ENCODE measurements at regions not wholly inside any gene's neighbourhood (a gene's known extent, or its start where the extent isn't known, plus 50 kb on each side); places are given as distances from the start of the nearest gene placed in this dataset.
"Not testable (repeated sequence)": the region's sequence is repeated elsewhere in the genome, so short reads cannot be mapped to it uniquely, and the experiment has no call there.

GRCh38 chr6:66184091-66184490 lies 477.1 kb upstream of the EYS start:
- ATAC-seq (no peak), DNase-seq (no peak)
- H3K27me3 ChIP-seq (ENCODE audit: insufficient read depth in 3 of 3, low read length in 2 of 3), result no peaks in the 10 kb centered on the region
- no peak for TF ChIP-seq CTCF (IDR thresholded peaks at IDR 0.05)
- H3K27ac ChIP-seq, result no peak overlapping the region
- H3K9me3 ChIP-seq, result no peaks in the 10 kb centered on the region
- H3K4me1 ChIP-seq, result no peaks in the 10 kb centered on the region
- H3K4me3 ChIP-seq, result no peak overlapping the region
- intact Hi-C loops (cut with DNase I), result no loop called here
- WGBS, 3 donors, result 53 to 82% (median 57%) methylated on average over 1 of the region's 1 CpG
- H3K36me3 ChIP-seq (ENCODE audit: insufficient read depth in 1 of 2, low read depth in 1 of 2), result no peaks in the 10 kb centered on the region

GRCh38 chr6:66179361-66179760 lies 472.3 kb upstream of the EYS start:
- H3K27ac ChIP-seq, result no peak overlapping the region
- H3K4me1 ChIP-seq, result no peaks in the 10 kb centered on the region
- 87 to 89% (median 87%) methylated on average over 3 of the region's 3 CpGs for WGBS, 3 donors
- TF ChIP-seq CTCF (IDR thresholded peaks at IDR 0.05), result no peak
- ATAC-seq (no peak), DNase-seq (no peak)
- H3K36me3 ChIP-seq (ENCODE audit: insufficient read depth in 1 of 2, low read depth in 1 of 2), result no peaks in the 10 kb centered on the region
- no peak overlapping the region for H3K4me3 ChIP-seq
- no peaks in the 10 kb centered on the region for H3K27me3 ChIP-seq (ENCODE audit: insufficient read depth in 3 of 3, low read length in 2 of 3)
- intact Hi-C loops (cut with DNase I), result no loop called here
- H3K9me3 ChIP-seq, result no peaks in the 10 kb centered on the region

GRCh38 chr6:66173587-66173986 lies 466.6 kb upstream of the EYS start:
- Histone ChIP-seq H3K27ac (no peak overlapping the region), H3K27me3 (ENCODE audit: insufficient read depth in 3 of 3, low read length in 2 of 3) (no peaks in the 10 kb centered on the region), H3K4me3 (no peak overlapping the region), H3K4me1 (no peaks in the 10 kb centered on the region), H3K36me3 (ENCODE audit: insufficient read depth in 1 of 2, low read depth in 1 of 2) (no peaks in the 10 kb centered on the region), H3K9me3 (peaks cover 7% of the 10 kb centered on the region)
- intact Hi-C loops (cut with DNase I), result no loop called here
- DNase-seq, result no peak
- ATAC-seq, result no peak
- WGBS, 3 donors, result 76 to 84% (median 79%) methylated on average over 6 of the region's 6 CpGs
- no peak for TF ChIP-seq CTCF (IDR thresholded peaks at IDR 0.05)

GRCh38 chr6:66166713-66167112 lies 459.7 kb upstream of the EYS start:
- 89 to 95% (median 93%) methylated on average over 10 of the region's 10 CpGs for WGBS, 3 donors
- H3K36me3 ChIP-seq (ENCODE audit: insufficient read depth in 1 of 2, low read depth in 1 of 2); H3K27me3 ChIP-seq (ENCODE audit: insufficient read depth in 3 of 3, low read length in 2 of 3); ATAC-seq; intact Hi-C loops (cut with DNase I); H3K4me3 ChIP-seq; H3K27ac ChIP-seq; H3K4me1 ChIP-seq; DNase-seq; H3K9me3 ChIP-seq: not testable (repeated sequence)

- Histone ChIP-seq H3K4me1 (no peaks in the 10 kb centered on the region), H3K36me3 (ENCODE audit: insufficient read depth in 1 of 2, low read depth in 1 of 2) (no peaks in the 10 kb centered on the region), H3K4me3 (no peak overlapping the region), H3K27me3 (ENCODE audit: insufficient read depth in 3 of 3, low read length in 2 of 3) (no peaks in the 10 kb centered on the region), H3K9me3 (peaks cover 10% of the 10 kb centered on the region), H3K27ac (no peak overlapping the region)
- DNase-seq (no peak), ATAC-seq (no peak)
- intact Hi-C loops (cut with DNase I), result no loop called here
- WGBS, 3 donors, result 49 to 52% (median 50%) methylated on average over 1 of the region's 1 CpG
- no peak for TF ChIP-seq CTCF (IDR thresholded peaks at IDR 0.05)
These were observed 454.6 kb upstream of the EYS start for GRCh38 chr6:66161546-66162108.
